ENCODE measurements at regions not wholly inside any gene's neighbourhood (a gene's known extent, or its start where the extent isn't known, plus 50 kb on each side); places are given as distances from the start of the nearest gene placed in this dataset.
A peak's percentile ranks its signal among the peaks of the same experiment; 100 is the strongest.

DNA sequence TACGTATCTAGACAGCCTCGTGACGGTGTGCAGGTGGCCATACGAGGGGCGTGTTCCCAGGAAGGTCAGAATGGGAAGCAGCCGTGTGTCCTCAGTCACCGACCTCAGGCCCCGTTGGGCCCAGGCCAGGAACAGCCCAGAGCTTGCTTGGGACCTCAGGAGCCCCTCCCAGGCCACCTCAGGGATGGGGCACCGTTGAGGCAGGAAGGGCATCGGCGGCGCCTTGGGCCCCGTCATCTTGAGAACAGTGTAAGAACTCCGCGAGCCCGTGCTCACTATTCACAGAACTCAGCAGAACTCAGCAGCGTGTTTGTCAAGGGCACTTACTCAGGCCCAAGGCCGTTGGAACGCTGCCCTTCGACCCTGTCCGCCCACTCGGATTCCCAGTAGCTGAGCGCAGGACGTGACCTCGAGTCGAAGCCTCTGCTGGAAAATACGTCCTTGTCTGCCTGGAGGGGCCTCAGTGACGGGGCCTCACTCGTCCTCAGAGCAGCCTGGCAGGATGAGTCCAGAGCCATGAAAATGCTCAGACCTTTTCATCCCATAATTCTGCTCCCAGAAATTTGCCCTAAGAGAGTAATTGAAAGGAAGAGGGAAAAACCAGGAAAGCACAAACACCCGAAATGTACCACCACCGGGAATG lies 1134.8 kb downstream of the BRD1 start (continued):
- TF ChIP-seq JUNB (CRISPR knock-in tag; IDR thresholded peaks at IDR 0.05; ENCODE audit: borderline replicate concordance) (no peak), PLRG1 (conservative IDR thresholded peaks at IDR 0.05) (no peak), ZNF7 (CRISPR knock-in tag; IDR thresholded peaks at IDR 0.05) (no peak), ZNF615 (CRISPR knock-in tag; IDR thresholded peaks at IDR 0.05; ENCODE audit: borderline replicate concordance) (no peak), RCOR2 (CRISPR knock-in tag; IDR thresholded peaks at IDR 0.05) (0 out of 2 replicates have a peak, but pooled peaks have one; percentile 28), RARA (CRISPR knock-in tag; IDR thresholded peaks at IDR 0.05) (peak; percentile 86), ZNF343 (CRISPR knock-in tag; IDR thresholded peaks at IDR 0.05) (no peak), TBX2 (CRISPR knock-in tag; IDR thresholded peaks at IDR 0.05; ENCODE audit: borderline replicate concordance) (peak; percentile 80; the same call in 1 of the 2 replicates), CEBPG (CRISPR knock-in tag; IDR thresholded peaks at IDR 0.05) (peak; percentile 47; the same call in 1 of the 2 replicates), RFX1 (IDR thresholded peaks at IDR 0.05) (no peak), ZNF773 (CRISPR knock-in tag; IDR thresholded peaks at IDR 0.05; ENCODE audit: borderline replicate concordance) (no peak), KLF16 (CRISPR knock-in tag; IDR thresholded peaks at IDR 0.05) (peak in 1 of 2 experiments; percentile 66; a peak in 2 of 4 replicates), NR2C2 (CRISPR knock-in tag; IDR thresholded peaks at IDR 0.05; ENCODE audit: borderline replicate concordance) (peak; percentile 94)
- TF ChIP-seq, protein P1, sequence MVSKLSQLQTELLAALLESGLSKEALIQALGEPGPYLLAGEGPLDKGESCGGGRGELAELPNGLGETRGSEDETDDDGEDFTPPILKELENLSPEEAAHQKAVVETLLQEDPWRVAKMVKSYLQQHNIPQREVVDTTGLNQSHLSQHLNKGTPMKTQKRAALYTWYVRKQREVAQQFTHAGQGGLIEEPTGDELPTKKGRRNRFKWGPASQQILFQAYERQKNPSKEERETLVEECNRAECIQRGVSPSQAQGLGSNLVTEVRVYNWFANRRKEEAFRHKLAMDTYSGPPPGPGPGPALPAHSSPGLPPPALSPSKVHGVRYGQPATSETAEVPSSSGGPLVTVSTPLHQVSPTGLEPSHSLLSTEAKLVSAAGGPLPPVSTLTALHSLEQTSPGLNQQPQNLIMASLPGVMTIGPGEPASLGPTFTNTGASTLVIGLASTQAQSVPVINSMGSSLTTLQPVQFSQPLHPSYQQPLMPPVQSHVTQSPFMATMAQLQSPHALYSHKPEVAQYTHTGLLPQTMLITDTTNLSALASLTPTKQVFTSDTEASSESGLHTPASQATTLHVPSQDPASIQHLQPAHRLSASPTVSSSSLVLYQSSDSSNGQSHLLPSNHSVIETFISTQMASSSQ (IDR thresholded peaks at IDR 0.05; ENCODE audit: low read depth): no peak
- TF ChIP-seq, protein P1 (CRISPR knock-in tag; IDR thresholded peaks at IDR 0.05; ENCODE audit: borderline replicate concordance): no peak; the same call in 1 of the 2 replicates
- TF ChIP-seq, protein P2, sequence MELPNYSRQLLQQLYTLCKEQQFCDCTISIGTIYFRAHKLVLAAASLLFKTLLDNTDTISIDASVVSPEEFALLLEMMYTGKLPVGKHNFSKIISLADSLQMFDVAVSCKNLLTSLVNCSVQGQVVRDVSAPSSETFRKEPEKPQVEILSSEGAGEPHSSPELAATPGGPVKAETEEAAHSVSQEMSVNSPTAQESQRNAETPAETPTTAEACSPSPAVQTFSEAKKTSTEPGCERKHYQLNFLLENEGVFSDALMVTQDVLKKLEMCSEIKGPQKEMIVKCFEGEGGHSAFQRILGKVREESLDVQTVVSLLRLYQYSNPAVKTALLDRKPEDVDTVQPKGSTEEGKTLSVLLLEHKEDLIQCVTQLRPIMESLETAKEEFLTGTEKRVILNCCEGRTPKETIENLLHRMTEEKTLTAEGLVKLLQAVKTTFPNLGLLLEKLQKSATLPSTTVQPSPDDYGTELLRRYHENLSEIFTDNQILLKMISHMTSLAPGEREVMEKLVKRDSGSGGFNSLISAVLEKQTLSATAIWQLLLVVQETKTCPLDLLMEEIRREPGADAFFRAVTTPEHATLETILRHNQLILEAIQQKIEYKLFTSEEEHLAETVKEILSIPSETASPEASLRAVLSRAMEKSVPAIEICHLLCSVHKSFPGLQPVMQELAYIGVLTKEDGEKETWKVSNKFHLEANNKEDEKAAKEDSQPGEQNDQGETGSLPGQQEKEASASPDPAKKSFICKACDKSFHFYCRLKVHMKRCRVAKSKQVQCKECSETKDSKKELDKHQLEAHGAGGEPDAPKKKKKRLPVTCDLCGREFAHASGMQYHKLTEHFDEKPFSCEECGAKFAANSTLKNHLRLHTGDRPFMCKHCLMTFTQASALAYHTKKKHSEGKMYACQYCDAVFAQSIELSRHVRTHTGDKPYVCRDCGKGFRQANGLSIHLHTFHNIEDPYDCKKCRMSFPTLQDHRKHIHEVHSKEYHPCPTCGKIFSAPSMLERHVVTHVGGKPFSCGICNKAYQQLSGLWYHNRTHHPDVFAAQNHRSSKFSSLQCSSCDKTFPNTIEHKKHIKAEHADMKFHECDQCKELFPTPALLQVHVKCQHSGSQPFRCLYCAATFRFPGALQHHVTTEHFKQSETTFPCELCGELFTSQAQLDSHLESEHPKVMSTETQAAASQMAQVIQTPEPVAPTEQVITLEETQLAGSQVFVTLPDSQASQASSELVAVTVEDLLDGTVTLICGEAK (IDR thresholded peaks at IDR 0.05): no peak
- TF ChIP-seq, protein P2 (CRISPR knock-in tag; IDR thresholded peaks at IDR 0.05): no peak; the same call in 1 of the 2 replicates

Measured in HepG2 (cell line).